Femur (tissue), 1 donor: ENCODE measurements at regions not wholly inside any gene's neighbourhood (a gene's known extent, or its start where the extent isn't known, plus 50 kb on each side); places are given as distances from the start of the nearest gene placed in this dataset.
"Not testable (repeated sequence)": the region's sequence is repeated elsewhere in the genome, so short reads cannot be mapped to it uniquely, and the experiment has no call there.

Experiments
- DNase-seq: peaks from one replicate; pipeline ENCODE4 v3.0.0-alpha.2; 2017

GRCh38 chr16:49944221-49944620 is 80.8 kb upstream of the CNEP1R1 start:
- no peak for DNase-seq

- DNase-seq = no peak
These were observed 76.9 kb upstream of the CNEP1R1 start for GRCh38 chr16:49947907-49948678.

- DNase-seq = no peak
These were observed 73.3 kb upstream of the CNEP1R1 start for GRCh38 chr16:49951574-49952195.

GRCh38 chr16:49952386-49952785 is 72.6 kb upstream of the CNEP1R1 start:
- no peak for DNase-seq

- DNase-seq = no peak
These were observed 71.9 kb upstream of the CNEP1R1 start for GRCh38 chr16:49953090-49953489.

- DNase-seq = no peak
These were observed 69.2 kb upstream of the CNEP1R1 start for GRCh38 chr16:49955858-49956257.

GRCh38 chr16:49956915-49957314 is 68.1 kb upstream of the CNEP1R1 start:
- no peak for DNase-seq

GRCh38 chr16:49958448-49958847 is 66.6 kb upstream of the CNEP1R1 start:
- DNase-seq = no peak

- DNase-seq = no peak
These were observed 65.3 kb upstream of the CNEP1R1 start for GRCh38 chr16:49959552-49960277.

- no peak for DNase-seq
These were observed 63.9 kb upstream of the CNEP1R1 start for GRCh38 chr16:49961089-49961488.

- DNase-seq = not testable (repeated sequence)
These were observed 62.5 kb upstream of the CNEP1R1 start for GRCh38 chr16:49962566-49962965.

- no peak for DNase-seq
These were observed 60.7 kb upstream of the CNEP1R1 start for GRCh38 chr16:49964316-49964715.

GRCh38 chr16:49964973-49965372 is 60.1 kb upstream of the CNEP1R1 start:
- no peak for DNase-seq

GRCh38 chr16:49967012-49967559 is 57.9 kb upstream of the CNEP1R1 start:
- DNase-seq = no peak

- peak; percentile 24 for DNase-seq
These were observed 55.7 kb upstream of the CNEP1R1 start for GRCh38 chr16:49969091-49970030.

- DNase-seq = no peak
These were observed 54.1 kb upstream of the CNEP1R1 start for GRCh38 chr16:49970797-49971431.

- no peak for DNase-seq
These were observed 52.7 kb upstream of the CNEP1R1 start for GRCh38 chr16:49972280-49972679.

GRCh38 chr16:49972961-49973360 is 52.1 kb upstream of the CNEP1R1 start:
- no peak for DNase-seq
